Natural killer cell treated with Interleukin-12 subunit alpha and Interleukin-12 subunit beta and Interleukin-15 and Interleukin-18, amount 100 ng/mL, for 72 hours (primary cell): ENCODE measurements at regions not wholly inside any gene's neighbourhood (a gene's known extent, or its start where the extent isn't known, plus 50 kb on each side); places are given as distances from the start of the nearest gene placed in this dataset.

Experiments used
- ATAC-seq, 2 donors: fragments of 150-1000 bp; cut with Tn5 transposase in 1 of 2; sonication (Bioruptor Pico), chemical (Tn5 transposase) in 1 of 2; 2 replicates each; pipeline ENCODE4 v1.10.0; 2021
- DNase-seq: peaks from one replicate; pipeline ENCODE4 v3.0.0; 2022; ENCODE audit warnings: low spot score
- H3K27ac Mint-ChIP-seq, 2 donors: 1 replicate in 1 of 2; 2 replicates in 1 of 2; pipeline ENCODE4 v1.8.0; 2022; ENCODE audit warnings: mixed read lengths in 2 of 2, mild to moderate bottlenecking in 1 of 2, moderate library complexity in 1 of 2
- H3K27me3 Mint-ChIP-seq, 2 donors: 1 replicate in 1 of 2; 2 replicates in 1 of 2; pipeline ENCODE4 v1.8.0; 2022; ENCODE audit warnings: mixed read lengths in 2 of 2
- H3K36me3 Mint-ChIP-seq: one replicate; pipeline ENCODE4 v1.8.0; 2022; ENCODE audit warnings: mixed read lengths
- H3K4me1 Mint-ChIP-seq, 2 donors: 1 replicate in 1 of 2; 2 replicates in 1 of 2; pipeline ENCODE4 v1.8.0; 2022; ENCODE audit warnings: low read depth in 2 of 2, mixed read lengths in 2 of 2, mild to moderate bottlenecking in 1 of 2
- H3K4me3 Mint-ChIP-seq: one replicate; pipeline ENCODE4 v1.8.0; 2022; ENCODE audit warnings: mixed read lengths
- H3K9me3 Mint-ChIP-seq: 2 replicates; pipeline ENCODE4 v1.8.0; 2022; ENCODE audit warnings: mixed read lengths

DNA sequence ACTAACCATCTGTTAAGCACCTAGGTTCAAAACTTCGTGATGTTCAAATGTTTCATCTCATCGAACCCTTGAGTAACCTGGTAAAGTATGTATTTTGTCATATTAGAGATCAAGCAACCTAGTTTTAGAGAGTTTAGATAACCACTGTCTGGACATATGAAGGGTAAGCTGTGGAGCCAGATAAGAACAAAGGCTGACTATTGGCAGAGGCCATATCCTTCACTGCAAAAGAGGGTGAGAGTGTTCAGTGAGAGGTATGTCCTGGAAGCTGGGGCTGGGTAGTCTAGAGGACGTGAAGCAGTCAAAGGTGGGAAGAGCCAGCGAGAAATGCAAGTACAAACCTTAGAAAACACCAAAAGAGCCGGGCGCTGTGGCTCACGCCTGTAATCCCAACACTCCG is 573.1 kb upstream of the KLF4 start:
- DNase-seq, result no peak
- no peaks in the 10 kb centered on the region for H3K27me3 Mint-ChIP-seq
- H3K27ac Mint-ChIP-seq, result no peak overlapping the region
- peaks cover 8% of the 10 kb centered on the region for H3K9me3 Mint-ChIP-seq
- ATAC-seq, result no peak
- no peaks in the 10 kb centered on the region for H3K36me3 Mint-ChIP-seq
- H3K4me1 Mint-ChIP-seq, result no peaks in the 10 kb centered on the region
- no peak overlapping the region for H3K4me3 Mint-ChIP-seq

DNA sequence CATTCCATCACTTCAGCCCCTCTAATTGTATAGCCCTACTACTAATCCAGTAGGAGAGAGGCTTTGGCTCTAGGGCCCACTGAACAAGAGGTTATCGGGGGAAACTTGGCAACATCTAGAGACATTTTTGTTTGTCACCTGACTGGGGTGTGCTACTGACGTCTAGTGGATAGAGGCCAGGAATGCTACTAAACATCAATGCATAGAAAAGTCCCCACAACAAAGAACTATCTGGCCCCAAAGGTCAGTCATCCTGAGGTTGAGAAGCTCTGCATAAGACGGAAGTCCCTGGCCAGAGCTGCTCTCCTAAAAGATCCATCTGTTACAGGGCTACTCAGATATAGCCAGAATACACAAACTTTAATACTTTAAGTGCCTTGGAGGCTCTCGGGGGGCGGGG is 570.6 kb upstream of the KLF4 start:
- H3K27me3 Mint-ChIP-seq, result no peaks in the 10 kb centered on the region

DNA sequence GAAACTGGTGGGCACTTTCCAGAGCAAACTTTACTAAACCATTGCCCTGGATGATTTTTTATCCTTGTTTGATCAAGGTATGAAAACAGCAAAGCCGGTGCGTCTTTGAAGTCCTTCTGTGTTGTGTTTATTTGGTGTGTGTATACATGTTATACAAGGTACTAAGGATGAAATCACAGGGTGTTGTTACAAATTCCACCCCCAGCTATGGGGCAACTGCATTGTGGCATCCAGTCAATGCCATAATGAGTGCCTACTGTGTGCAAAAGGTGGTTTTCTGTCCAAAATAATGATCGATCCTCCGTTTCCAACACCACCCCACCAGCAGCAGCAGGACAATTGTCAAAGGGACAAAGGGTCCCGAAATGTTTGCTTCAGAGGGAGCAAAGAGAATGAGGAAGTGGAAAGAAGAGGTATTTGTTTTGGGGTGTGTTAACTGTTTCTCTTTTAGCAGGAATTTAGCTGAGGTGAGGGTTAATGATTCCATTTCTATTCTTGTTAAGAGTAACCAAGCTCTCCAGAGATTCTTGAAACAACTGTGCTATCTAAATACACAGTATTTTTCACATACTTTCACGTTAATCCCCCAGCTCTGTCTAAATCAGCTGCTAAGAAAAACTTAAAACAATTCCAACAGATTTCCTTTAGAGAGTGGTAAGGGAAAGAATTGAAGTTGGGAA is 568.7 kb upstream of the KLF4 start:
- ATAC-seq (no peak), DNase-seq (no peak)
- Mint-ChIP-seq H3K4me3 (no peak overlapping the region), H3K9me3 (peaks cover 8% of the 10 kb centered on the region), H3K36me3 (no peaks in the 10 kb centered on the region), H3K27ac (no peak overlapping the region), H3K4me1 (no peaks in the 10 kb centered on the region), H3K27me3 (no peaks in the 10 kb centered on the region)

More for the DNA sequence above, 570.6 kb upstream of the KLF4 start:
- H3K9me3 Mint-ChIP-seq, result peaks cover 8% of the 10 kb centered on the region
- no peaks in the 10 kb centered on the region for H3K4me1 Mint-ChIP-seq
- DNase-seq, result no peak
- ATAC-seq, result no peak
- no peak overlapping the region for H3K27ac Mint-ChIP-seq
- no peak overlapping the region for H3K4me3 Mint-ChIP-seq
- H3K36me3 Mint-ChIP-seq, result no peaks in the 10 kb centered on the region

DNA sequence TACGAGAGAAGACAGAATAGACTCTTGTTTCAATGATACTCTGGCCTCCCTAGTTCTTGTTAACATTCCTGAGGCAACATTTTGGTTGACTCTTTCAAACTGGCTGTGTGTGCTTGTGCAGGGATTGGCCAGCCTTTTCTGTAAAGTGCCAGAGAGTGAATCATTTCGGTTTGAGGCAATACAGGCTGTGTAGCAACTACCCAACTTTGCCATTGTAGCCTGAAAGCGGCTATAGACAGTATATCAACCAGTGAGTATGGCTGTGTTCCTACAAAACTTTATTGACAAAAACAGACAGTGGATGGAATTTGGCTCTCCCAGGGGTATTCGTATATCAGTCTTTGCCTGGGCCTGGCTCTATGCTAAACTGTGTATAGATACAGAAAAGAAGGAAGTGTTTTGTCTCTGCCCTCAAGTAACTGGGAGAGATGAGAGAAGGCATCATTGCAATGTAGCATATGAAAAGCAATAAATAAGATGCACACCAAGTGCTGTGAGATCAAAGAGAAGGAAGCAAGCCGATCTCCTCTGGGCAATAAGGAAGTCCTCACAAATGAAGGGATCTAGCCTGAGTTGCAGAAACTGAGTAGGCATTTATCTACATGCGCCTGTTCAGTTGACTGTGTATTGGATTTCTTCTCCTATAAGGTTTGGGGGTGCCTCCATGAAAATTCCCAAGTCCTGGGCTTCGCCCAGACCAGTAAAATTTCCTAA is 568.0 kb upstream of the KLF4 start:
- Mint-ChIP-seq H3K9me3 (peaks cover 8% of the 10 kb centered on the region), H3K4me1 (no peaks in the 10 kb centered on the region), H3K4me3 (no peak overlapping the region), H3K27ac (no peak overlapping the region), H3K36me3 (no peaks in the 10 kb centered on the region), H3K27me3 (no peaks in the 10 kb centered on the region)
- no peak for DNase-seq
- ATAC-seq, result no peak

DNA sequence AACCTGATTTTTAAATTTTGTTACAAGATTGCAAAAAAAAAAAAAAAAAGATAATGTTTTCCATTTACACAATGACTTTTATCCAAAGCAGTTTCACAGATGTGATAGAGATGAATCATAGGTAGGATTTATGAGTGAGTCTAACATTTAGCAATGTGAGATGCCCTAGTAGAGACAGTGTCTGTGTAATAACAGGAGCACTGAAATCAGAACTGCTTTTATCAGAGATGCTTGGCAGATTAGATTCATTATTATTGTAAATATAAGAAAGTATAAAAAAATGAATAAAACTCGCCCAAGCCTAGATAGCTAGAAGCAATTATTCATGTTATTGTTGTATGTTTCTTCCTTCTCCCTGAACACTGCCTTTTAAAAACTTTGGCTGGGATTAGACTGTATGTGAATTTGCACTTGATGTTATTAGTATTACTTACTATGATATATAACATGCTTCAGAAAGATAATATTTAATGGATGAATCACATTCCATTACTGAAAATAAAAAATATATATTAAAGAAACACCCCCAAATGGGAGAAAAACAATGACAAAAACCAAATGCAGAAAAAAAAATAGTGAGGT is 567.3 kb upstream of the KLF4 start:
- DNase-seq (no peak), ATAC-seq (no peak)
- Mint-ChIP-seq H3K27ac (no peak overlapping the region), H3K9me3 (peaks cover 8% of the 10 kb centered on the region), H3K27me3 (no peaks in the 10 kb centered on the region), H3K4me1 (no peaks in the 10 kb centered on the region), H3K4me3 (no peak overlapping the region), H3K36me3 (no peaks in the 10 kb centered on the region)

- Mint-ChIP-seq H3K4me1 (no peaks in the 10 kb centered on the region), H3K27me3 (no peaks in the 10 kb centered on the region), H3K4me3 (no peak overlapping the region), H3K9me3 (peaks cover 8% of the 10 kb centered on the region), H3K36me3 (no peaks in the 10 kb centered on the region), H3K27ac (no peak overlapping the region)
- DNase-seq (no peak), ATAC-seq (no peak)
Observed at GRCh38 chr9:108056084-108056804, 566.7 kb upstream of the KLF4 start.

- no peak overlapping the region for H3K4me3 Mint-ChIP-seq
- DNase-seq, result no peak
- H3K27ac Mint-ChIP-seq, result no peak overlapping the region
- H3K9me3 Mint-ChIP-seq, result peaks cover 7% of the 10 kb centered on the region
- H3K36me3 Mint-ChIP-seq, result no peaks in the 10 kb centered on the region
- H3K27me3 Mint-ChIP-seq, result no peaks in the 10 kb centered on the region
- no peak for ATAC-seq
- H3K4me1 Mint-ChIP-seq, result no peaks in the 10 kb centered on the region
Observed at GRCh38 chr9:108054131-108054630, 564.6 kb upstream of the KLF4 start.

- DNase-seq (no peak), ATAC-seq (no peak)
- H3K27me3 Mint-ChIP-seq, result no peaks in the 10 kb centered on the region
- peaks cover 7% of the 10 kb centered on the region for H3K9me3 Mint-ChIP-seq
- H3K4me3 Mint-ChIP-seq, result no peak overlapping the region
- H3K27ac Mint-ChIP-seq, result no peak overlapping the region
- no peaks in the 10 kb centered on the region for H3K4me1 Mint-ChIP-seq
- no peaks in the 10 kb centered on the region for H3K36me3 Mint-ChIP-seq
Observed at GRCh38 chr9:108053555-108054061, 564.0 kb upstream of the KLF4 start.

DNA sequence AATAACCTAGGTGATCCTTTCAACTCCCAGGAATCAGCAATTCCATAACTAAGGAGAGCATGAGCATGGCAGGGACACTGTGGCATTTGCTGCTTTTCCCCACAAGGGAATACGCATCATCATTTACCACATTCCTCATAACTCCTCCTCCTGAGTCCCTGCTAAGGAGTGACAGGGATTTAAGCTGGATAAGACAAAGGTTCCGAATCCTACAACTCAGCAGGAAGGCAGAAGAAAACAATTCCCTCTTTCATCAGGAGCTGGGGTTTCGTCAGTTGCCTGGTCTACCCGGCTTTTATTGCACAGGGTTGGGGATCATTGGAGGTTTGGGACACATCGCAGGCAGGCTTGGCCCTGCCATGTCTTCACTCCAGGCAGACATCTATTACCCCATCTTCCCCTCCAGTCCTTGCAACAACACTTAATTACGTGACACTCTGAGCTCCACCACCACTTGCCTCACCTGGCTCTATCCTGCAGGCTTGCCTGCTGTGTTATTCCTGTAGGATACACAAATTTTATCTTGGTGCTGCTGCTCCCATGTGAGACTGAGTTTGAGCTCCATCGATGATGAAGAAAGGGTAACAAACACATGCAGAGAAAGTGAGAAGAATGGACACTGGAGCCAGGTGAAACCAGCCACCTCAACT is 563.0 kb upstream of the KLF4 start:
- Mint-ChIP-seq H3K27me3 (no peaks in the 10 kb centered on the region), H3K27ac (no peak overlapping the region), H3K4me3 (no peak overlapping the region), H3K36me3 (no peaks in the 10 kb centered on the region), H3K9me3 (peaks cover 8% of the 10 kb centered on the region), H3K4me1 (no peaks in the 10 kb centered on the region)
- ATAC-seq (no peak), DNase-seq (no peak)

DNA sequence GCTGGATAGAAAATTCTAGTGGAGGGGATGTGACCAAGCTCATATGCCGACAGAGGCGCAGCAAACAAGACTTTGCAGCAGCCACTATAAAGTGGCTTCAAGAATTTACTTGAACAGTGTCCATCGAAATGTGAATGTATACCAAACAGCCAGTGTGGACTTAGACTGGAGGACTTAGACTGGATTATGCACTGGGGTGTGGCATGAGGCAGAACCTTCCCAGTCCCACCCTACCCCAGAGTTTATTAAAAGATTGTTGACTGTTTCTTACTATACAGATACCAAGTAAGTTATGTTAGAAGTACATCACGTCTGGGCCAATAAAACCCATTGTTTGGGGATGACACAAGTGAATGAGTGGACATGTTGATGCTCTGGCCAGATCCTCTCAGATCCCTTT is 561.3 kb upstream of the KLF4 start:
- Mint-ChIP-seq H3K27ac (no peak overlapping the region), H3K36me3 (no peaks in the 10 kb centered on the region), H3K27me3 (no peaks in the 10 kb centered on the region), H3K4me3 (no peak overlapping the region), H3K9me3 (peaks cover 7% of the 10 kb centered on the region), H3K4me1 (no peaks in the 10 kb centered on the region)
- no peak for ATAC-seq
- DNase-seq, result no peak

GRCh38 chr9:108049671-108050494 is 560.3 kb upstream of the KLF4 start:
- H3K27ac Mint-ChIP-seq, result no peak overlapping the region
- ATAC-seq (no peak), DNase-seq (no peak)
- no peaks in the 10 kb centered on the region for H3K27me3 Mint-ChIP-seq
- H3K4me1 Mint-ChIP-seq, result no peaks in the 10 kb centered on the region
- H3K9me3 Mint-ChIP-seq, result peaks cover 7% of the 10 kb centered on the region
- H3K4me3 Mint-ChIP-seq, result no peak overlapping the region
- no peaks in the 10 kb centered on the region for H3K36me3 Mint-ChIP-seq

DNA sequence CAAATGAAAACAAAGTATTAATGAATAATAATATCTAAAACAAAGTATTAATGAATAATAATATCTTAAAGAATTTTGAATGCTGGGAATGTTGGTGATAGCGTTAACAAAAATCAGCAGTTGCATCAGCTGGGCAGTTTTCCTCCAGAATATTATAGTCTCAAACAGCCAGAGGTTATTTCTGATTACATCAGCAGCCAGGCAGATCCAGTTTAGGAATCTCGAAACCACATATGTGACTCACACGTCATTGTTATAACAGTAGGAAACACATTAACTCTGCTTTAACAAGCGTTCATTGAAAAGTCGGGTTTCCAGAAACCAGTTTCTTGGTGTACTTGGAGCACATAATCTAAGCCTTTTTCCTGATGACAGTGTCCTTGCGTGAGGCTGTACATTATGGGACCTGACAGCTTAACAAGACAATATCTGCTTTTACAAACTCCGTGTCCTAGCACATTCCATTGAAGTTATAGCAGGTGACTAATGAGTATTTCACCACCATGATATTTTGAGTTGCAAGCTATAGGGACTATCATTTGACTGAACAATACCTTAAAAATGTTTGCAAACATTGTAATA is 559.5 kb upstream of the KLF4 start:
- H3K27ac Mint-ChIP-seq, result no peak overlapping the region
- ATAC-seq (no peak), DNase-seq (no peak)
- no peaks in the 10 kb centered on the region for H3K27me3 Mint-ChIP-seq
- H3K4me1 Mint-ChIP-seq, result no peaks in the 10 kb centered on the region
- peaks cover 7% of the 10 kb centered on the region for H3K9me3 Mint-ChIP-seq
- H3K4me3 Mint-ChIP-seq, result no peak overlapping the region
- no peaks in the 10 kb centered on the region for H3K36me3 Mint-ChIP-seq
